Loucy (cell line): ENCODE measurements at regions not wholly inside any gene's neighbourhood (a gene's known extent, or its start where the extent isn't known, plus 50 kb on each side); places are given as distances from the start of the nearest gene placed in this dataset.

ENCODE experiments used
- H2AFZ ChIP-seq: fragments of 200-600 bp; sonication (generic); 2 replicates; pipeline ENCODE4 v1.6.0; 2016; ENCODE audit warnings: antibody characterized with exemption, mild to moderate bottlenecking, low read length, moderate library complexity
- H3F3A ChIP-seq: fragments of 200-600 bp; 2 replicates; pipeline ENCODE4 v1.6.0; 2016; ENCODE audit warnings: antibody characterized with exemption, low read depth, mild to moderate bottlenecking
- H3K27me3 ChIP-seq: fragments of 200-600 bp; sonication (generic); 2 replicates; pipeline ENCODE4 v1.6.1; 2014; ENCODE audit warnings: low read length, mild to moderate bottlenecking; ENCODE audit not compliant: insufficient read depth, poor library complexity, severe bottlenecking
- H3K36me3 ChIP-seq: fragments of 200-600 bp; sonication (generic); 2 replicates; pipeline ENCODE4 v1.6.1; 2016; ENCODE audit warnings: low read length; ENCODE audit not compliant: insufficient read depth
- H3K4me1 ChIP-seq: fragments of 200-600 bp; sonication (generic); 2 replicates; pipeline ENCODE4 v1.5.1; 2014; ENCODE audit warnings: low read length, mild to moderate bottlenecking; ENCODE audit not compliant: insufficient read depth, poor library complexity, severe bottlenecking
- H3K4me2 ChIP-seq: fragments of 200-600 bp; sonication (generic); 2 replicates; pipeline ENCODE4 v1.6.0; 2014; ENCODE audit warnings: antibody characterized with exemption, low read length, low read depth, mild to moderate bottlenecking; ENCODE audit not compliant: poor library complexity, severe bottlenecking
- H3K4me3 ChIP-seq: fragments of 200-600 bp; sonication (generic); 2 replicates; pipeline ENCODE4 v1.5.1; 2014; ENCODE audit warnings: low read length, mild to moderate bottlenecking, mixed read lengths; ENCODE audit not compliant: poor library complexity, severe bottlenecking
- H3K79me2 ChIP-seq: fragments of 200-600 bp; sonication (generic); 2 replicates; pipeline ENCODE4 v1.6.1; 2014; ENCODE audit warnings: low read length; ENCODE audit not compliant: insufficient read depth
- H3K9ac ChIP-seq: fragments of 200-600 bp; sonication (generic); 2 replicates; pipeline ENCODE4 v1.6.0; 2014; ENCODE audit warnings: mild to moderate bottlenecking, low read depth, low read length, moderate library complexity; ENCODE audit not compliant: poor library complexity, severe bottlenecking
- H3K9me2 ChIP-seq: fragments of 200-600 bp; sonication (generic); replicated peaks from 2 replicates; pipeline ENCODE4 v1.6.1; 2016; ENCODE audit warnings: low read depth, low read length, mixed read lengths
- H3K9me3 ChIP-seq: fragments of 200-600 bp; sonication (generic); 2 replicates; pipeline ENCODE4 v1.6.1; 2014; ENCODE audit warnings: mild to moderate bottlenecking, antibody characterized with exemption, low read length, low read depth; ENCODE audit not compliant: insufficient read depth
- H4K20me1 ChIP-seq: fragments of 200-600 bp; sonication (generic); 2 replicates; pipeline ENCODE4 v1.6.0; 2014; ENCODE audit warnings: antibody characterized with exemption, low read length, mild to moderate bottlenecking; ENCODE audit not compliant: insufficient read depth, poor library complexity, severe bottlenecking
- EZH2phosphoT487 ChIP-seq: fragments of 200-600 bp; IDR thresholded peaks from 2 replicates; pipeline ENCODE4 v1.6.1; 2018; ENCODE audit warnings: antibody characterized with exemption, mild to moderate bottlenecking, moderate library complexity, borderline replicate concordance
- TF ChIP-seq, protein P1 (sequence below): fragments of 200-600 bp; sonication (generic); conservative IDR thresholded peaks from 2 replicates; pipeline ENCODE4 v1.5.1; 2014; ENCODE audit warnings: mild to moderate bottlenecking, antibody characterized with exemption, low read length

GRCh38 chr20:61168605-61169004 is 83.5 kb upstream of the CDH4 start:
- Histone ChIP-seq H3K9ac (no peak overlapping the region), H3K27me3 (no peaks in the 10 kb centered on the region), H3K4me3 (no peak overlapping the region), H3K36me3 (no peaks in the 10 kb centered on the region), H4K20me1 (no peaks in the 10 kb centered on the region), H3F3A (no peaks in the 10 kb centered on the region), H2AFZ (no peak overlapping the region), H3K9me2 (no peaks in the 10 kb centered on the region), H3K4me2 (no peak overlapping the region), H3K9me3 (0 out of 2 replicates have a peak, but pooled peaks cover 3% of the 10 kb centered on the region), H3K79me2 (no peaks in the 10 kb centered on the region), H3K4me1 (no peaks in the 10 kb centered on the region)
- no peak for TF ChIP-seq EZH2phosphoT487
- TF ChIP-seq, protein P1, sequence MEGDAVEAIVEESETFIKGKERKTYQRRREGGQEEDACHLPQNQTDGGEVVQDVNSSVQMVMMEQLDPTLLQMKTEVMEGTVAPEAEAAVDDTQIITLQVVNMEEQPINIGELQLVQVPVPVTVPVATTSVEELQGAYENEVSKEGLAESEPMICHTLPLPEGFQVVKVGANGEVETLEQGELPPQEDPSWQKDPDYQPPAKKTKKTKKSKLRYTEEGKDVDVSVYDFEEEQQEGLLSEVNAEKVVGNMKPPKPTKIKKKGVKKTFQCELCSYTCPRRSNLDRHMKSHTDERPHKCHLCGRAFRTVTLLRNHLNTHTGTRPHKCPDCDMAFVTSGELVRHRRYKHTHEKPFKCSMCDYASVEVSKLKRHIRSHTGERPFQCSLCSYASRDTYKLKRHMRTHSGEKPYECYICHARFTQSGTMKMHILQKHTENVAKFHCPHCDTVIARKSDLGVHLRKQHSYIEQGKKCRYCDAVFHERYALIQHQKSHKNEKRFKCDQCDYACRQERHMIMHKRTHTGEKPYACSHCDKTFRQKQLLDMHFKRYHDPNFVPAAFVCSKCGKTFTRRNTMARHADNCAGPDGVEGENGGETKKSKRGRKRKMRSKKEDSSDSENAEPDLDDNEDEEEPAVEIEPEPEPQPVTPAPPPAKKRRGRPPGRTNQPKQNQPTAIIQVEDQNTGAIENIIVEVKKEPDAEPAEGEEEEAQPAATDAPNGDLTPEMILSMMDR = no peak

- 0 out of 2 replicates have a peak, but pooled peaks cover 3% of the 10 kb centered on the region for H3K9me3 ChIP-seq
- no peak overlapping the region for H2AFZ ChIP-seq
- H3K4me1 ChIP-seq = no peaks in the 10 kb centered on the region
- no peaks in the 10 kb centered on the region for H3K36me3 ChIP-seq
- no peak overlapping the region for H3K4me2 ChIP-seq
- no peak overlapping the region for H3K4me3 ChIP-seq
- H3K9me2 ChIP-seq = no peaks in the 10 kb centered on the region
- TF ChIP-seq, protein P1 = no peak
- no peak for TF ChIP-seq EZH2phosphoT487
- no peaks in the 10 kb centered on the region for H4K20me1 ChIP-seq
- no peak overlapping the region for H3K9ac ChIP-seq
- H3K79me2 ChIP-seq = no peaks in the 10 kb centered on the region
- H3F3A ChIP-seq = no peaks in the 10 kb centered on the region
- H3K27me3 ChIP-seq = no peaks in the 10 kb centered on the region
These were observed 82.2 kb upstream of the CDH4 start for GRCh38 chr20:61169874-61170273.

- Histone ChIP-seq H3K9me3 (0 out of 2 replicates have a peak, but pooled peaks cover 3% of the 10 kb centered on the region), H3K9ac (no peak overlapping the region), H3K27me3 (no peaks in the 10 kb centered on the region), H3K4me3 (no peak overlapping the region), H3K4me2 (no peak overlapping the region), H3K36me3 (no peaks in the 10 kb centered on the region), H3K4me1 (no peaks in the 10 kb centered on the region), H2AFZ (no peak overlapping the region), H3K9me2 (no peaks in the 10 kb centered on the region), H3K79me2 (no peaks in the 10 kb centered on the region), H3F3A (no peaks in the 10 kb centered on the region), H4K20me1 (no peaks in the 10 kb centered on the region)
- TF ChIP-seq, protein P1 = no peak
- TF ChIP-seq EZH2phosphoT487 = no peak
These were observed 81.4 kb upstream of the CDH4 start for GRCh38 chr20:61170496-61171320.
